ENCODE measurements at regions not wholly inside any gene's neighbourhood (a gene's known extent, or its start where the extent isn't known, plus 50 kb on each side); places are given as distances from the start of the nearest gene placed in this dataset. TPM values are rescaled to one million over a fixed set of nuclear protein-coding genes. Genes with fewer than 3 reads are reported as not detected.
"Not testable (repeated sequence)": the region's sequence is repeated elsewhere in the genome, so short reads cannot be mapped to it uniquely, and the experiment has no call there.

DNA sequence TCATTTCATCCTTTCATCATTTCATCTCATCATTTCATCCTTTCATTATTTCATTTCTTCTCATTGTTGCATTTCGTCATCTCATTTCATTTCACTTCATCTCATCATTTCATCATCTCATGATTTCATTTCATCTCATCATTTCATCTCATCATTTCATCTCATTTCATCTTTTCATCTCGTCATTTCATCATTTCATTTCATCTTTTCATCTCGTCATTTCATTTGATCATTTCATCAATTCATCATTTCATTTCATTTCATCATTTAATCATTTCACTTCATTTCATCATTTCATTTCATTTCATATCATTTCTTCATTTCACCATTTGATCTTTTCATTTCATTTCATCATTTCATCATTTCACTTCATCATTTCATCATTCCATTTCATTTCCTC lies 131.3 kb upstream of the TP53TG3 start:
- H3K27ac ChIP-seq; DNase-seq; H3K9me3 ChIP-seq; intact Hi-C loops (cut with DNase I); H3K4me3 ChIP-seq (replicated peaks in 1 of 3); H3K4me1 ChIP-seq; H3K27me3 ChIP-seq; H3K36me3 ChIP-seq: not testable (repeated sequence)
- WGBS, 2 donors, result 80 to 90% methylated on average over 3 of the region's 3 CpGs

DNA sequence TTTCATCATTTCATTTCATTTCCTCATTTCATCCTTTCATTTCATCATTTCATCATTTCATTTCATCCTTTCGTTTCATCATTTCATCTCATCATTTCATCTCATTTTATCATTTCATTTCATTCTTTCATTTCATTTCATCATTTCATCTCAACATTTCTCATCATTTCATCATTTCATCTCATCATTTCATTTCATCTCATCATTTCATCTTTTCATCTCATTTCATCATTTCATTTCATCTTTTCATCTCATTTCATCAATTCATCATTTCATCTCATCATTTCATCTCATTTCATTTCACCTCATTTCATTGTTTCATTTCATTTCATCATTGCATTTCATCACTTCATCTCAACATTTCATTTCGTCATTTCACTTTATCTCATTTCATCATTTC lies 129.7 kb upstream of the TP53TG3 start:
- intact Hi-C loops (cut with DNase I); H3K9me3 ChIP-seq; H3K27me3 ChIP-seq; H3K27ac ChIP-seq; H3K36me3 ChIP-seq; H3K4me1 ChIP-seq; DNase-seq; H3K4me3 ChIP-seq (replicated peaks in 1 of 3): not testable (repeated sequence)
- WGBS, 2 donors, result 52 to 77% methylated on average over 1 of the region's 2 CpGs

Small RNAs in the stretch of these regions (small RNA-seq; reads per million reads assigned to genes)
- not detected for gene AC137761.2
- not detected for gene AC142086.2
